Omental fat pad (tissue), 3 donors: ENCODE measurements at regions not wholly inside any gene's neighbourhood (a gene's known extent, or its start where the extent isn't known, plus 50 kb on each side); places are given as distances from the start of the nearest gene placed in this dataset.
"Not testable (repeated sequence)": the region's sequence is repeated elsewhere in the genome, so short reads cannot be mapped to it uniquely, and the experiment has no call there.

Experiments used
- ATAC-seq: fragments of 150-250 bp; one replicate; pipeline ENCODE4 v1.9.1; 2016; ENCODE audit warnings: mild to moderate bottlenecking, moderate library complexity; ENCODE audit not compliant: low FRiP score
- DNase-seq: peaks from one replicate; pipeline ENCODE4 v3.0.0-alpha.2; 2019; ENCODE audit warnings: low spot score
- CTCF ChIP-seq, 3 donors: fragments of 450-650 bp; IDR thresholded peaks; one replicate each; pipeline ENCODE4 v1.5.1; 2016 to 2017; ENCODE audit warnings: antibody characterized with exemption in 3 of 3, mild to moderate bottlenecking in 3 of 3, moderate library complexity in 2 of 3

DNA sequence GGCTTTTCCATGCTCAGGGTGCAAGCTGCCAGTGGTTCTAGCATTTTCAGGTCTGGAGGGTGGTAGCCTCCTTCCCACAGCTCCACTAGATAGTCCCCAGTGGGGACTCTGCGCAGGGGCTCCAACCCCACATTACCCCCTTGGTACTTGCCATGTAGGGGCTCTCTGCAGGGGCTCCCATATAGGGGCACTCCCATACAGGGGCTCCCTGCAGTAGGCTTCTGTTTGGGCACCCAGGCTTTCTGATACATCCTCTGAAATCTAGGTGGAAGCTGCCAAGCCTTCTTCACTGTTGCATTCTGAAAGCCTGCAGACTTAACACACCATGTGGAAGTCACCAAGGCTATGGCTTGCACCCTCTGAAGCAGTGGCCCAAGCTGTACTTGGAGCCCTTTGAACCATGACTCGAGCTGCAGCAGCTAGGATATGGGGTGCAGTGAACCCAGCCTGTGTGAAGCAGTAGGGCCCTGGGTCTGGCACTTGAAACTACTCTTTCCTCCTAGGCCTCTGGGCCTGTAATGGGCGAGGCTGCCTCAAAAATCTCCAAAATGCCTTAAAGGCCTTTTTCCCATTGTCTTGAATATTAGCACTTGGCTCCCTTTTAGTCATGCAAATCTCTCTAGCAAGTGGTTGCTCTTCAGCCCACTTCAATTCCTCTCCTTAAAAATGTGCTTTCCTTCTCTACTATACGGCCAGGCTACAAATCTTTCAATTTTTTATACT lies 96.4 kb downstream of the TPRA1 start:
- no peak for DNase-seq
- no peak for TF ChIP-seq CTCF (IDR thresholded peaks at IDR 0.05)
- ATAC-seq: no peak

DNA sequence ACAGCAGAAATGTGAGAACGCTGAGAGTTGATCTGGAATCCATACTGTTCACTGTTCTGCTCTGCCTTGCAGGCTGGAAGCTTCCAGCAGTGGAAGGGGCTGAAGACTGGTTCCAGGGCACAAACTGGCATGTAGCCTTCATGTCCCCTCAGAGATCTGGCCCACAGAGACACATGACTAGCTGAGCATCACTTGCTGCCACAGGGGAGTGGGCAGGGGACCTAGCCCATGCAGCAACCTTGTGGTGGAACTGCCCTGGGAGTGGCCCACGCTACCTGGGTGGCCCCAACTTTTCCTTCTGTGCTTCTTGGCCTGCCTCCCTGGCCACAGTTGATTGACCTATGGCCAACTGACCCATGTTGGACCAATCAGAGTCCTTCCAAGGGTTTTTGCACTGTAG lies 98.1 kb downstream of the TPRA1 start:
- ATAC-seq: no peak
- TF ChIP-seq CTCF (IDR thresholded peaks at IDR 0.05): no peak
- DNase-seq: no peak

GRCh38 chr3:127491909-127492308 lies 98.6 kb downstream of the TPRA1 start:
- no peak for ATAC-seq
- TF ChIP-seq CTCF (IDR thresholded peaks at IDR 0.05): no peak
- no peak for DNase-seq

DNA sequence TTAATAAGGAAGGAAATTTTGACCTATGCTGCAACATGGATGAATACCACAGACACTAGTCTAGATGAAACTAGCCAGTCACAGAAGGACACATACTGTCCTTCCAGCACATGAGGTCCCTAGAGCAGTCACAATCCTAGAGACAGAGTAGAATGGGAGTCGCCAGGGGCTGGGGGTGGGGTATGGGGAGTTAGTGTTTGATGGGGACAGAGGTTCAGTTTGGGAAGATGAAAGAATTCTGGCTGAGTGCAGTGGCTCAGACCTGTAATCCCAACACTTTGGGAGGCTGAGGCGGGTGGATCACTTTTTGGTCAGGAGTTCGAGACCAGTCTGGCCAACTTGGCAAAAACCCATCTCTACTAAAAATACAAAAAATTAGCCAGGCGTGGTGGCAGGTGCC lies 99.2 kb downstream of the TPRA1 start:
- TF ChIP-seq CTCF (IDR thresholded peaks at IDR 0.05): no peak
- no peak for DNase-seq
- no peak for ATAC-seq

GRCh38 chr3:127491024-127491305 lies 99.6 kb downstream of the TPRA1 start:
- DNase-seq, ATAC-seq: not testable (repeated sequence)

DNA sequence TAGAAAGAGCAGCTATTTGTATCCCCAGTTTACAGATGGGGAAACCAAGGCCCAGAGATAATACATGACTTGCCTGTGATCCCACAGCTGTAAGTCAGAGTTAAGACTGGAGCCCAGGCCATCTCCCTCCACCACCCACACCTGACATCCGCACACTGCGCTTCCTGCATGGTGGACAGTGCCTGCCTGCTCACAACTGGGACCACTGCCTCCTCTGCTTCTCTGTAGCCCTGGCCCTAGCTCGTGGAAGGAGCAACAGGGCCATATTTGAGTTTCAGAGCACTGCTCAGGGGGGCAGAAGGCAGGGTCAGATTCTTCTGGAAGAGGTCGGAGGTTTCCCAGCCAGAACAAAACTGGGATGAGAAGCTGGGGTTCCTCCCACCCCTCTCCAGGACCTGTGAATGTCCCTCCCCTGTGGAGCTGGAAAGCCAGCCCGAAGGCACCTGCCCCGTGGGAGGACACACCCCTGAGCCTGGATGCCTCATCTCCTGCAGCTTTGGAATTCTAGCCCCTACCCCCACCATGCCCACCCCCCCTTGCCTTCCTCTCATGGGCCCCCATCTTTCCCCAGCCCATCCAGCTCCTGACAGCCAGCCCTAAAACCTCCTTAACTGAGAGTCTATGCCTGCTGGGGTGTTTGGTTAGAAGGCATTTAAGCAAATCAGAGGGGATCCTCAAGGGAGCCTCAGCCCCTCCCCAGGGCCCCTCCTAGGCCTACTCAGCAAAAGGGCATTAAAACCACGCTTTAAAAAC lies 100.1 kb downstream of the TPRA1 start:
- DNase-seq (no peak), ATAC-seq (no peak)
- no peak for TF ChIP-seq CTCF (IDR thresholded peaks at IDR 0.05)

DNA sequence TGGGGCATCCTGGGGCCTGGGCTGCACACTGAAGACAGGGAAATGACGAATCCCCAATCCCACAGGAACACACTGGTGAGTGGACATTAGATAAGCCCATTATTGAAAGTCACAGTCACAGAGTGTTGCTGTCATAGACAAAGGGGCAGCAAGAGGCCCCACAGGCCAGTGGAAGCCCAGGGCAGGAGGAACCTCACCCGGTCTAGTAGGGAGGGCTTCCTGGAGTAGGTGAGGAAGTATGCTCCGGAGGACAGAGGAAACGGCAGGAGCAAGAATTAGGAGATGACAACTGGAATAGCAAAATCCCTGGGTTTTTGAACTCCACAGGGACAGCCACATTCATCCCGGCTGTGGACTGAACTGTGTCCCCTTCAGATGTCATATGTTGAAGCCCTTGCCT lies 101.2 kb downstream of the TPRA1 start:
- TF ChIP-seq CTCF (IDR thresholded peaks at IDR 0.05): no peak
- ATAC-seq: no peak
- DNase-seq: no peak
